GM21390 (cell line): ENCODE measurements at regions not wholly inside any gene's neighbourhood (a gene's known extent, or its start where the extent isn't known, plus 50 kb on each side); places are given as distances from the start of the nearest gene placed in this dataset.

ENCODE experiments used
- ATAC-seq: cut with Tn5 transposase; IDR thresholded peaks from one replicate; pipeline ENCODE4 v1.9.1; 2021; ENCODE audit not compliant: unreplicated experiment

DNA sequence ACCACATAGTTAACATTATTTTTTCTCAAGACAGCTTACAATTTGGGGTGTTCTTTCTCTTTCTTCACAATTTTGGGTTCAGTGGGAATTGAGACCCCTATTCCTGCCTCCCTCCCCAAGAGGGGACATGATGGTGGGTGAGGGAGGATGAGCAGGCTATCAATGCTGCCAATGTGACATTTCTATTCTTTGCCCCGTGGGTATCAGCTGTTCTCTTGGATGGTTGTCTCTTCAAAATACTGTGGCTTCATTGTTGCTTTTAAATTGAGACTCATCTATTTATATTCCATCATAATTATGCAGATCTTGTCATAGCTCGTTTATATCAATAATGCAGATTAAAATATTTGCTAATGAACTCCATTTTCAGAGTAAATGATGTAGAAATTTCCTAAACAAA is 56.5 kb upstream of the ANO4 start:
- no peak for ATAC-seq

DNA sequence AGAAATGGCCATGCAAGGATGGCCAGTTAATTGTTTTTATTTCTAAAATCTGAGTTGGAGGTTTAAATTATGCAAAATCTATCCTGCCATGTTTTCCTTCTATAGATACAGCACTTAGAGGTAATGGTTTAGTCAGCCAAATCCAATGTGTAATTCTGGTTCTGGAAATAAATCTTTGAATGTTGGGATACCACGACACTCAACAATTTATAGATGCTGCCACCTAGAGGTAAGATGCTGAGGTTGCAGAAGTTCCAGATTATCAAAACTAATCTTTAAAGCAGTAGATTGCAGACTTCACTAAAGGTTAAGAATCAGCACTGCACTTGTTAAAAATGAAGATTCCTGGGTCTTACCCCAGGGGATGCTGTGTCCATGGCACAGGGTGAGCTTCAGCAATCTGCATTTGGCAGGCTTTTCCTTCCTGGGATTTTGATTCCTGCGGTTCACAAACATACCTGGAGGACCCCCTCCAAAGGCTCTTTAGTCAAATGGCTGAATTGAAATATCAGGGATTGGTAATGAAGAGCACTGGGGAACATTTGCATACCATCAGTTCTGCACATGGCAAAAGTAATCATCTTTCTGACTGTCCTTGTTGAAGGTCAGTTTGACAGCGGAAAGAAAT is 53.4 kb upstream of the ANO4 start:
- no peak for ATAC-seq

DNA sequence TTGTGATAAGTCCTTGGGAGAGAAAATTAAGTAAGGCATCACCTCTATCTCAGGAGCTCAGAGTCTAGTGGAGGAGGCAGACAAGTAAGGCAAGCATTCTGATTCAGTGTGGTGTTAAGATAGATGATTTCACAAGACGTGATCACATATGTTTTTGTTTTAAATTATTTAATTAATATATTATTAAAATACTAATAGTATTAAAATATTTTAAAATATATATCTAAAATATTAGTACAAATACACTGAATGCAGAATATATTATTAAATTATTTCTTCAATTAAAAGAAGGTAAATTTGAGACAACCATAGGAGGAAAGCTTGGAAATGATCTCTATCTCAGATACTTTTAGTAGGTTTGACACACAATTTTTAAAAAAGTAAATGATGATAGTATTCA is 51.5 kb upstream of the ANO4 start:
- ATAC-seq: no peak
